ENCODE measurements at regions not wholly inside any gene's neighbourhood (a gene's known extent, or its start where the extent isn't known, plus 50 kb on each side); places are given as distances from the start of the nearest gene placed in this dataset.

GRCh38 chr3:107273771-107274170 is 103.5 kb upstream of the CCDC54 start:
- TF ChIP-seq CTCF (IDR thresholded peaks at IDR 0.05) = no peak
- TF ChIP-seq POLR2A (IDR thresholded peaks at IDR 0.05) = no peak
